Lung (tissue), 11 donors: ENCODE measurements at regions not wholly inside any gene's neighbourhood (a gene's known extent, or its start where the extent isn't known, plus 50 kb on each side); places are given as distances from the start of the nearest gene placed in this dataset.

Source experiments
- ATAC-seq: fragments of 200-7000 bp; cut with Tn5 transposase; one replicate; pipeline ENCODE4 v1.9.1; 2020; ENCODE audit warnings: moderate number of reproducible peaks; ENCODE audit not compliant: insufficient read depth, low FRiP score
- DNase-seq, 3 donors: peaks; one replicate each; pipeline ENCODE4 v3.0.0-alpha.2; 2013 to 2017
- H3K27ac ChIP-seq, 2 donors: one replicate each; pipeline ENCODE4 v1.5.1; 2013; ENCODE audit warnings: mild to moderate bottlenecking in 2 of 2, moderate library complexity in 2 of 2, control low read depth in 1 of 2, inconsistent platforms in 1 of 2, low read depth in 1 of 2, low read length in 1 of 2
- H3K27me3 ChIP-seq, 3 donors: one replicate each; pipeline ENCODE4 v1.5.1; 2013; ENCODE audit warnings: low read length in 2 of 3; ENCODE audit not compliant: control insufficient read depth in 3 of 3, insufficient read depth in 3 of 3
- H3K36me3 ChIP-seq, 4 donors: one replicate each; pipeline ENCODE4 v1.5.1; 2013; ENCODE audit warnings: low read length in 4 of 4, mild to moderate bottlenecking in 1 of 4, moderate library complexity in 1 of 4; ENCODE audit not compliant: control insufficient read depth in 4 of 4, insufficient read depth in 4 of 4
- H3K4me1 ChIP-seq, 5 donors: one replicate each; pipeline ENCODE4 v1.5.1; 2013; ENCODE audit warnings: low read length in 5 of 5, mild to moderate bottlenecking in 2 of 5, moderate library complexity in 1 of 5; ENCODE audit not compliant: control insufficient read depth in 5 of 5, insufficient read depth in 5 of 5
- H3K4me3 ChIP-seq: one replicate; pipeline ENCODE4 v1.5.1; 2013; ENCODE audit warnings: mild to moderate bottlenecking, control low read depth, moderate library complexity
- H3K9ac ChIP-seq, 2 donors: one replicate each; pipeline ENCODE4 v1.5.1; 2013; ENCODE audit warnings: low read length in 2 of 2, control low read depth in 1 of 2; ENCODE audit not compliant: insufficient read depth in 1 of 2
- H3K9me3 ChIP-seq, 4 donors: one replicate each; pipeline ENCODE4 v1.5.1; 2013; ENCODE audit warnings: low read length in 3 of 4, mild to moderate bottlenecking in 1 of 4, moderate library complexity in 1 of 4; ENCODE audit not compliant: control insufficient read depth in 4 of 4, insufficient read depth in 3 of 4
- CTCF ChIP-seq: IDR thresholded peaks from 2 replicates; pipeline ENCODE4 v1.5.1; 2012; ENCODE audit warnings: mild to moderate bottlenecking; ENCODE audit errors: control extremely low read depth, extremely low read depth
- WGBS, 2 donors: extraction: QIAGEN DNeasy Blood & Tissue Kit; methylation state at CpG; one replicate each; pipeline ENCODE4 v1.1.7; 2013; 5-methylcytosine and 5-hydroxymethylcytosine counted together
- donor health status: control.
- donor health status: control.
- donor health status: Bipolar disorder and iron deficiency.
- donor health status: healthy.
- donor health status: DM: yes; HTN: yes; CAD: no.

GRCh38 chr7:136528329-136528728 lies 340.1 kb upstream of the CHRM2 start:
- ATAC-seq (no peak), DNase-seq (no peak)
- WGBS, 2 donors: 58 to 76% methylated on average over 2 of the region's 2 CpGs
- Histone ChIP-seq H3K36me3 (no peaks in the 10 kb centered on the region), H3K9me3 (peaks cover 0 to 15% (median 2%) of the 10 kb centered on the region in 4 donors), H3K27ac (no peak overlapping the region), H3K27me3 (no peaks in the 10 kb centered on the region), H3K4me3 (no peak overlapping the region), H3K9ac (no peak overlapping the region), H3K4me1 (no peaks in the 10 kb centered on the region)
- no peak for TF ChIP-seq CTCF

GRCh38 chr7:136527554-136527953 lies 340.9 kb upstream of the CHRM2 start:
- ATAC-seq (no peak), DNase-seq (no peak)
- H3K9ac ChIP-seq: no peak overlapping the region
- WGBS, 2 donors: 85 to 100% methylated on average over 1 of the region's 1 CpG
- H3K27me3 ChIP-seq: no peaks in the 10 kb centered on the region
- H3K4me1 ChIP-seq: no peaks in the 10 kb centered on the region
- H3K9me3 ChIP-seq: peaks cover 0 to 15% (median 2%) of the 10 kb centered on the region in 4 donors
- TF ChIP-seq CTCF: no peak
- H3K36me3 ChIP-seq: no peaks in the 10 kb centered on the region
- H3K27ac ChIP-seq: no peak overlapping the region
- no peak overlapping the region for H3K4me3 ChIP-seq

GRCh38 chr7:136526408-136527105 lies 341.9 kb upstream of the CHRM2 start:
- H3K9me3 ChIP-seq: peaks cover 0 to 15% (median 2%) of the 10 kb centered on the region in 4 donors
- DNase-seq (no peak), ATAC-seq (no peak)
- no peak for TF ChIP-seq CTCF
- no peak overlapping the region for H3K4me3 ChIP-seq
- WGBS, 2 donors: 89 to 91% methylated on average over 7 of the region's 7 CpGs
- H3K27ac ChIP-seq: no peak overlapping the region
- H3K4me1 ChIP-seq: no peaks in the 10 kb centered on the region
- no peak overlapping the region for H3K9ac ChIP-seq
- no peaks in the 10 kb centered on the region for H3K36me3 ChIP-seq
- no peaks in the 10 kb centered on the region for H3K27me3 ChIP-seq

- Histone ChIP-seq H3K9ac (no peak overlapping the region), H3K27me3 (no peaks in the 10 kb centered on the region), H3K36me3 (no peaks in the 10 kb centered on the region), H3K4me3 (no peak overlapping the region), H3K27ac (no peak overlapping the region), H3K9me3 (peaks cover 0 to 15% (median 2%) of the 10 kb centered on the region in 4 donors), H3K4me1 (no peaks in the 10 kb centered on the region)
- no peak for DNase-seq
- 83 to 92% methylated on average over 3 of the region's 3 CpGs for WGBS, 2 donors
- no peak for TF ChIP-seq CTCF
- no peak for ATAC-seq
Observed at GRCh38 chr7:136523571-136523970, 344.9 kb upstream of the CHRM2 start.
